ENCODE measurements at regions not wholly inside any gene's neighbourhood (a gene's known extent, or its start where the extent isn't known, plus 50 kb on each side); places are given as distances from the start of the nearest gene placed in this dataset.
"Not testable (repeated sequence)": the region's sequence is repeated elsewhere in the genome, so short reads cannot be mapped to it uniquely, and the experiment has no call there.

GRCh38 chr2:163944347-163944737 is 208.5 kb upstream of the FIGN start:
- no peak overlapping the region for H3K4me3 ChIP-seq
- H3K9me3 ChIP-seq: no peaks in the 10 kb centered on the region
- H3K36me3 ChIP-seq: no peaks in the 10 kb centered on the region
- TF ChIP-seq, protein P1, sequence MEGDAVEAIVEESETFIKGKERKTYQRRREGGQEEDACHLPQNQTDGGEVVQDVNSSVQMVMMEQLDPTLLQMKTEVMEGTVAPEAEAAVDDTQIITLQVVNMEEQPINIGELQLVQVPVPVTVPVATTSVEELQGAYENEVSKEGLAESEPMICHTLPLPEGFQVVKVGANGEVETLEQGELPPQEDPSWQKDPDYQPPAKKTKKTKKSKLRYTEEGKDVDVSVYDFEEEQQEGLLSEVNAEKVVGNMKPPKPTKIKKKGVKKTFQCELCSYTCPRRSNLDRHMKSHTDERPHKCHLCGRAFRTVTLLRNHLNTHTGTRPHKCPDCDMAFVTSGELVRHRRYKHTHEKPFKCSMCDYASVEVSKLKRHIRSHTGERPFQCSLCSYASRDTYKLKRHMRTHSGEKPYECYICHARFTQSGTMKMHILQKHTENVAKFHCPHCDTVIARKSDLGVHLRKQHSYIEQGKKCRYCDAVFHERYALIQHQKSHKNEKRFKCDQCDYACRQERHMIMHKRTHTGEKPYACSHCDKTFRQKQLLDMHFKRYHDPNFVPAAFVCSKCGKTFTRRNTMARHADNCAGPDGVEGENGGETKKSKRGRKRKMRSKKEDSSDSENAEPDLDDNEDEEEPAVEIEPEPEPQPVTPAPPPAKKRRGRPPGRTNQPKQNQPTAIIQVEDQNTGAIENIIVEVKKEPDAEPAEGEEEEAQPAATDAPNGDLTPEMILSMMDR (IDR thresholded peaks at IDR 0.05): no peak
- intact Hi-C loops (cut with DNase I; ENCODE audit: low total_unique reads): no loop called here
- no peak for DNase-seq (ENCODE audit: low spot score in 2 of 2)
- H3K27ac ChIP-seq: no peak overlapping the region
- H3K4me1 ChIP-seq: no peaks in the 10 kb centered on the region
- H3K27me3 ChIP-seq: no peaks in the 10 kb centered on the region

GRCh38 chr2:163943403-163944346 is 207.9 kb upstream of the FIGN start:
- Histone ChIP-seq H3K9me3 (no peaks in the 10 kb centered on the region), H3K27me3 (no peaks in the 10 kb centered on the region), H3K4me3 (no peak overlapping the region), H3K36me3 (no peaks in the 10 kb centered on the region), H3K27ac (no peak overlapping the region), H3K4me1 (no peaks in the 10 kb centered on the region)
- intact Hi-C loops (cut with DNase I; ENCODE audit: low total_unique reads): no loop called here
- TF ChIP-seq POLR2AphosphoS5 (IDR thresholded peaks at IDR 0.05): no peak
- no peak for TF ChIP-seq POLR2A (IDR thresholded peaks at IDR 0.05)
- TF ChIP-seq, protein P1 (IDR thresholded peaks at IDR 0.05): no peak
- DNase-seq (ENCODE audit: low spot score in 2 of 2): no peak

GRCh38 chr2:163934131-163934530 is 198.3 kb upstream of the FIGN start:
- Histone ChIP-seq H3K36me3 (no peaks in the 10 kb centered on the region), H3K27me3 (no peaks in the 10 kb centered on the region), H3K27ac (no peak overlapping the region), H3K4me3 (no peak overlapping the region), H3K9me3 (no peaks in the 10 kb centered on the region), H3K4me1 (no peaks in the 10 kb centered on the region)
- intact Hi-C loops (cut with DNase I; ENCODE audit: low total_unique reads): no loop called here
- no peak for DNase-seq (ENCODE audit: low spot score in 2 of 2)
- TF ChIP-seq, protein P1 (IDR thresholded peaks at IDR 0.05): no peak
- TF ChIP-seq POLR2A (IDR thresholded peaks at IDR 0.05): no peak
- no peak for TF ChIP-seq POLR2AphosphoS5 (IDR thresholded peaks at IDR 0.05)

GRCh38 chr2:163919717-163920116 is 183.9 kb upstream of the FIGN start:
- Histone ChIP-seq H3K9me3 (no peaks in the 10 kb centered on the region), H3K36me3 (no peaks in the 10 kb centered on the region), H3K4me3 (no peak overlapping the region), H3K27ac (no peak overlapping the region), H3K4me1 (no peaks in the 10 kb centered on the region), H3K27me3 (no peaks in the 10 kb centered on the region)
- intact Hi-C loops (cut with DNase I; ENCODE audit: low total_unique reads): no loop called here
- TF ChIP-seq, protein P1 (IDR thresholded peaks at IDR 0.05): no peak
- TF ChIP-seq POLR2AphosphoS5 (IDR thresholded peaks at IDR 0.05) (no peak), POLR2A (IDR thresholded peaks at IDR 0.05) (no peak)
- DNase-seq (ENCODE audit: low spot score in 2 of 2): no peak

DNA sequence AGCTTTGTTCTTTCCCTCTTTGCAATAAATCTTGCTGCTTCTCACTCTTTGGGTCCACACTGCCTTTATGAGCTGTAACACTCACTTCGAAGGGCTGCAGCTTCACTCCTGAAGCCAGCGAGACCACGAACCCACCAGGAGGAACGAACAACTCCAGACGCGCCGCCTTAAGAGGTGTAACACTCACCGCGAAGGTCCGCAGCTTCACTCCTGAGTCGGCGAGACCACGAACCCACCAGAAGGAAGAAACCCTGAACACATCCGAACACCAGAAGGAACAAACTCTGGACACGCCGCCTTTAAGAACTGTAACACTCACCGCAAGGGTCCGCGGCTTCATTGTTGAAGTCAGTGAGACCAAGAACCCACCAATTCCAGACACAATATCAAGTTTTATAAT is 178.7 kb upstream of the FIGN start:
- H3K36me3 ChIP-seq; intact Hi-C loops (cut with DNase I; ENCODE audit: low total_unique reads); H3K4me1 ChIP-seq; H3K27ac ChIP-seq; H3K9me3 ChIP-seq; DNase-seq (ENCODE audit: low spot score in 2 of 2); H3K4me3 ChIP-seq; H3K27me3 ChIP-seq: not testable (repeated sequence)

DNA sequence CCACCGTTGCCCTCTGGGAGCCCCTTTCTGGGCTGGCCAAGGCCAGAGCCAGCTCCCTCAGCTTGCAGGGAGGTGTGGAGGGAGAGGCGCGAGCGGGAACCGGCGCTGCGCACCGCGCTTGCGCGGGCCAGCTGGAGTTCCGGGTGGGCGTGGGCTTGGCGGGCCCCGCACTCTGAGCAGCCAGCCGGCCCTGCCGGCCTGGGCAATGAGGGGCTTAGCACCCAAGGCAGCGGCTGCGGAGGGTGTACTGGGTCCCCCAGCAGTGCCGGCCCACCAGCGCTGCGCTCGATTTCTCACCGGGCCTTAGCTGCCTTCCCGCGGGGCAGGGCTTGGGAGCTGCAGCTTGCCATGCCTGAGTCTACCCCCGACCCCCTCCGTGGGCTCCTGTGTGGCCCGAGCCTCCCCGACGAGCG is 177.7 kb upstream of the FIGN start:
- H3K27me3 ChIP-seq; H3K27ac ChIP-seq; intact Hi-C loops (cut with DNase I; ENCODE audit: low total_unique reads); H3K4me3 ChIP-seq; DNase-seq (ENCODE audit: low spot score in 2 of 2); H3K4me1 ChIP-seq; H3K36me3 ChIP-seq: not testable (repeated sequence)
- H3K9me3 ChIP-seq: peaks cover 0 to 11% of the 10 kb centered on the region in 2 donors
